GM18499 (cell line): ENCODE measurements at regions not wholly inside any gene's neighbourhood (a gene's known extent, or its start where the extent isn't known, plus 50 kb on each side); places are given as distances from the start of the nearest gene placed in this dataset.

Experiments used
- ATAC-seq: cut with Tn5 transposase; IDR thresholded peaks from one replicate; pipeline ENCODE4 v1.9.1; 2021; ENCODE audit warnings: moderate number of reproducible peaks; ENCODE audit not compliant: insufficient read depth, unreplicated experiment

GRCh38 chr6:4598384-4598995, 177.7 kb upstream of the CDYL start:
- ATAC-seq: no peak

- ATAC-seq: no peak
These were observed 182.3 kb upstream of the CDYL start for GRCh38 chr6:4593951-4594350.

- ATAC-seq: no peak
These were observed 184.2 kb upstream of the CDYL start for GRCh38 chr6:4592026-4592425.

- no peak for ATAC-seq
These were observed 185.0 kb upstream of the CDYL start for GRCh38 chr6:4591218-4591617.

GRCh38 chr6:4589295-4589694, 186.9 kb upstream of the CDYL start:
- ATAC-seq: no peak

- no peak for ATAC-seq
These were observed 187.6 kb upstream of the CDYL start for GRCh38 chr6:4588581-4588980.

- no peak for ATAC-seq
These were observed 188.0 kb upstream of the CDYL start for GRCh38 chr6:4588163-4588562.

GRCh38 chr6:4587171-4587570, 189.0 kb upstream of the CDYL start:
- no peak for ATAC-seq

GRCh38 chr6:4586469-4586859, 189.7 kb upstream of the CDYL start:
- no peak for ATAC-seq

- ATAC-seq: no peak
These were observed 190.3 kb upstream of the CDYL start for GRCh38 chr6:4585682-4586468.

GRCh38 chr6:4584801-4585200, 191.4 kb upstream of the CDYL start:
- no peak for ATAC-seq

GRCh38 chr6:4582506-4583417, 193.4 kb upstream of the CDYL start:
- no peak for ATAC-seq

GRCh38 chr6:4581468-4582385, 194.5 kb upstream of the CDYL start:
- no peak for ATAC-seq

- ATAC-seq: no peak
These were observed 195.8 kb upstream of the CDYL start for GRCh38 chr6:4580361-4580760.

- ATAC-seq: no peak
These were observed 198.8 kb upstream of the CDYL start for GRCh38 chr6:4577406-4577805.

- no peak for ATAC-seq
These were observed 200.5 kb upstream of the CDYL start for GRCh38 chr6:4575714-4576113.

- ATAC-seq: no peak
These were observed 202.2 kb upstream of the CDYL start for GRCh38 chr6:4574007-4574406.

GRCh38 chr6:4571011-4571410, 205.2 kb upstream of the CDYL start:
- no peak for ATAC-seq

- no peak for ATAC-seq
These were observed 208.1 kb upstream of the CDYL start for GRCh38 chr6:4568138-4568537.

GRCh38 chr6:4567141-4567540, 209.1 kb upstream of the CDYL start:
- ATAC-seq: no peak
